Neural progenitor cell (in vitro differentiated cells): ENCODE measurements at regions not wholly inside any gene's neighbourhood (a gene's known extent, or its start where the extent isn't known, plus 50 kb on each side); places are given as distances from the start of the nearest gene placed in this dataset.

Experiments
- CTCF ChIP-seq: fragments of 200-600 bp; sonication (generic); IDR thresholded peaks from 2 replicates; pipeline ENCODE4 v1.5.1; 2017; ENCODE audit warnings: antibody characterized with exemption, mild to moderate bottlenecking
- EZH2 ChIP-seq: fragments of 200-600 bp; sonication (generic); IDR thresholded peaks from 2 replicates; pipeline ENCODE4 v1.6.1; 2017; ENCODE audit warnings: antibody characterized with exemption, mild to moderate bottlenecking, moderate library complexity
- EZH2phosphoT487 ChIP-seq: fragments of 200-600 bp; sonication (generic); IDR thresholded peaks from 2 replicates; pipeline ENCODE4 v1.6.1; 2017; ENCODE audit warnings: antibody characterized with exemption

GRCh38 chr7:145031162-145031561 lies 195.3 kb upstream of the TPK1 start:
- no peak for TF ChIP-seq CTCF
- TF ChIP-seq EZH2phosphoT487: no peak
- no peak for TF ChIP-seq EZH2
